Cardiac muscle cell (in vitro differentiated cells and primary cell): ENCODE measurements at regions not wholly inside any gene's neighbourhood (a gene's known extent, or its start where the extent isn't known, plus 50 kb on each side); places are given as distances from the start of the nearest gene placed in this dataset.

Experiments
- DNase-seq, 2 donors: peaks; one replicate each; pipeline versions ENCODE4 v3.0.0 to v3.0.0-alpha.2; 2010 to 2017; ENCODE audit warnings: low read depth in 1 of 2, low spot score in 1 of 2
- H3K27ac ChIP-seq: fragments of 200-600 bp; sonication (generic); 2 replicates; pipeline ENCODE4 v1.5.1; 2016
- H3K27me3 ChIP-seq: fragments of 200-600 bp; sonication (generic); 2 replicates; pipeline ENCODE4 v1.6.0; 2016; ENCODE audit warnings: control low read depth
- H3K36me3 ChIP-seq: fragments of 200-600 bp; sonication (generic); 2 replicates; pipeline ENCODE4 v1.5.1; 2016; ENCODE audit warnings: control low read depth
- H3K4me1 ChIP-seq: fragments of 200-600 bp; sonication (generic); 2 replicates; pipeline ENCODE4 v1.8.1; 2017; ENCODE audit warnings: low read depth, mild to moderate bottlenecking, mixed run types
- H3K4me3 ChIP-seq: fragments of 200-600 bp; sonication (generic); 2 replicates; pipeline ENCODE4 v1.5.1; 2016; ENCODE audit warnings: mild to moderate bottlenecking
- H3K9me3 ChIP-seq: fragments of 200-600 bp; sonication (generic); 2 replicates; pipeline ENCODE4 v1.5.1; 2017; ENCODE audit warnings: low read depth, mild to moderate bottlenecking, control low read depth
- TF ChIP-seq, protein P1 (sequence below): IDR thresholded peaks from 2 replicates; pipeline ENCODE4 v1.5.1; 2012; ENCODE audit warnings: low read depth, mild to moderate bottlenecking, low read length

DNA sequence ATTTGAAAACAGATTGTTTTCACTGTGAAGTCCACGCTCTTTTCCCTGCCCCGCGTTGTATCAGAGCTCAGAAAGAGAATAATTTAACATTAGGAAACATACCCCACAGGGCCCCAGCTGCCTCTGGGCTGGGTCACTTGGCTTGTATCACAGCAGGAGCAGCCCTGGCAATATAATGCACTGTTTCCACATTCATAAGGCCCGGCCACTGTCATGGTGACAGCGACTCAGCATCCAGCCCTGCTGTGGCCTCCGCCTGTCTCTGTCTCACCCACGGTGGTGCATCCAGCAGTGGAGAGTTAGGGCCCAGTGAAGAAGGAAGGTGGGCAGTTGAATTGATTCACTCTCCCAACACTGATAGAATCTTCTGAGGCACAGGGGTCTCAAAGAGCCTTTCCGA, 188.9 kb downstream of the NSG2 start:
- H3K27me3 ChIP-seq: no peaks in the 10 kb centered on the region
- DNase-seq: no peak
- no peaks in the 10 kb centered on the region for H3K36me3 ChIP-seq
- H3K9me3 ChIP-seq: no peaks in the 10 kb centered on the region
- H3K4me1 ChIP-seq: no peaks in the 10 kb centered on the region
- TF ChIP-seq, protein P1, sequence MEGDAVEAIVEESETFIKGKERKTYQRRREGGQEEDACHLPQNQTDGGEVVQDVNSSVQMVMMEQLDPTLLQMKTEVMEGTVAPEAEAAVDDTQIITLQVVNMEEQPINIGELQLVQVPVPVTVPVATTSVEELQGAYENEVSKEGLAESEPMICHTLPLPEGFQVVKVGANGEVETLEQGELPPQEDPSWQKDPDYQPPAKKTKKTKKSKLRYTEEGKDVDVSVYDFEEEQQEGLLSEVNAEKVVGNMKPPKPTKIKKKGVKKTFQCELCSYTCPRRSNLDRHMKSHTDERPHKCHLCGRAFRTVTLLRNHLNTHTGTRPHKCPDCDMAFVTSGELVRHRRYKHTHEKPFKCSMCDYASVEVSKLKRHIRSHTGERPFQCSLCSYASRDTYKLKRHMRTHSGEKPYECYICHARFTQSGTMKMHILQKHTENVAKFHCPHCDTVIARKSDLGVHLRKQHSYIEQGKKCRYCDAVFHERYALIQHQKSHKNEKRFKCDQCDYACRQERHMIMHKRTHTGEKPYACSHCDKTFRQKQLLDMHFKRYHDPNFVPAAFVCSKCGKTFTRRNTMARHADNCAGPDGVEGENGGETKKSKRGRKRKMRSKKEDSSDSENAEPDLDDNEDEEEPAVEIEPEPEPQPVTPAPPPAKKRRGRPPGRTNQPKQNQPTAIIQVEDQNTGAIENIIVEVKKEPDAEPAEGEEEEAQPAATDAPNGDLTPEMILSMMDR: no peak
- H3K4me3 ChIP-seq: no peak overlapping the region
- no peak overlapping the region for H3K27ac ChIP-seq

- Histone ChIP-seq H3K4me3 (no peak overlapping the region), H3K27me3 (no peaks in the 10 kb centered on the region), H3K27ac (no peak overlapping the region), H3K36me3 (no peaks in the 10 kb centered on the region), H3K4me1 (no peaks in the 10 kb centered on the region), H3K9me3 (no peaks in the 10 kb centered on the region)
- TF ChIP-seq, protein P1: no peak
- DNase-seq: no peak
Measured at GRCh38 chr5:174235221-174236011, 189.9 kb downstream of the NSG2 start.

- TF ChIP-seq, protein P1: no peak
- Histone ChIP-seq H3K9me3 (no peaks in the 10 kb centered on the region), H3K4me1 (no peaks in the 10 kb centered on the region), H3K4me3 (no peak overlapping the region), H3K36me3 (no peaks in the 10 kb centered on the region), H3K27ac (no peak overlapping the region), H3K27me3 (no peaks in the 10 kb centered on the region)
- DNase-seq: no peak
Measured at GRCh38 chr5:174236070-174236469, 190.6 kb downstream of the NSG2 start.

DNA sequence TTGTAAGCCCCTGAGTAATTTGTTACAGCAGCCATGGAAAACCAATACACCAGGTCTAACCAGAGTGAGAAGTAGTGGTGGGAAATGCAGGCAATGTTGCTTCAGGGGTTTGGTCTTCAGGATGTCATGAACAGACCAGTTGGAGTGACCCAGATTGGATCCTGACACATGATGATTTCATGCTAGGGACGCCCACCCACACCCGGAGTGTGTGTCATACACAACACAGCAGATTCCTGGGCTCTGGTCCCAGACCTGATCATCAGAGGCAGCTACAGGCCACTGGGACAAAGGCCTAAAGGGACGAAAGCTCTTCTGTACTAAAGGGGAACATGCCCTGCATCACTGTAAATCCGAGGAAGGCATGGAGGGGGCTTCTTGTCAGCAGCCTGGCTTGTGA, 194.2 kb downstream of the NSG2 start:
- Histone ChIP-seq H3K27me3 (no peaks in the 10 kb centered on the region), H3K27ac (no peak overlapping the region), H3K4me3 (no peak overlapping the region), H3K36me3 (no peaks in the 10 kb centered on the region), H3K4me1 (no peaks in the 10 kb centered on the region), H3K9me3 (no peaks in the 10 kb centered on the region)
- TF ChIP-seq, protein P1: no peak
- no peak for DNase-seq

DNA sequence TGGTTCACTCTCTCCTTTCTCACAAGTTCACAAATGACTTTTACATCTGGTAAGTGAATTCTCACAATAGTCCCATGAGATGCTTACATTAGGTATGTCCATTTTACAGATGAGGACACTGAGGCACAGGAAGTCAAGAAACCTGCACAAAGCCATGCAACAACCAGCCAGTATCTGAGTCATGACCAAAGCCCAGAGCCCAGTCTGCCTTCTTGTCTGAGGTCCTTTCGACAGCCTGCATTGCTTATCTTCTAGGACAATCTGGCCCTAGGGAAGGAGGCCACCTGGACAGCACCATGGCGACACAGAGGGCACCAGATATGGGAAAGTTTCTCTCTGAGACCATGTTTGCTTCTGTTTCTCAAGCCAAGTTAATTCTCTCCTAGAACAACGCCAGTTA, 197.1 kb downstream of the NSG2 start:
- H3K9me3 ChIP-seq: no peaks in the 10 kb centered on the region
- TF ChIP-seq, protein P1: no peak
- H3K4me3 ChIP-seq: no peak overlapping the region
- no peak overlapping the region for H3K27ac ChIP-seq
- no peaks in the 10 kb centered on the region for H3K4me1 ChIP-seq
- H3K27me3 ChIP-seq: no peaks in the 10 kb centered on the region
- DNase-seq: no peak
- H3K36me3 ChIP-seq: no peaks in the 10 kb centered on the region
